Neural progenitor cell (in vitro differentiated cells): ENCODE measurements at regions not wholly inside any gene's neighbourhood (a gene's known extent, or its start where the extent isn't known, plus 50 kb on each side); places are given as distances from the start of the nearest gene placed in this dataset.

Experiments
- EZH2 ChIP-seq: fragments of 200-600 bp; sonication (generic); IDR thresholded peaks from 2 replicates; pipeline ENCODE4 v1.6.1; 2017; ENCODE audit warnings: antibody characterized with exemption, mild to moderate bottlenecking, moderate library complexity
- TF ChIP-seq, protein P1 (sequence below): fragments of 200-600 bp; sonication (generic); IDR thresholded peaks from 2 replicates; pipeline ENCODE4 v1.5.1; 2017; ENCODE audit warnings: antibody characterized with exemption, mild to moderate bottlenecking

DNA sequence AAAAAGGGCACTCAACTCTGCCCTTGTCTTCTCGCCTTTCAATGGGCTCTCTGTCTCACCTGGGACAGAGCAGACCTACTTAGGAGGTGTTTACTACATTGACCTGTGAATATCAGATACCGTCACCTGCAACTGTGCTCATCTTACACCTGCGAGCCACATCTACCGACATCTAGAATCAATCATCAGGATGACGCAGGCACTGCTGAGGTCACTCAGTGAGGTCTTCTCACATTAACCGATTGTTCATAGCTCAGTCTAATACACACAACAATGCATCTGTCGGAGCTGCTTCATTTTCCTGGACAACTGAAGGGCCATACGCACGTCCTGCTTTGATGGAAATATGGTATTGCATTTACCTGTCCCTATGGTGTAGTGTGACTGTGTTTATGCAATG, 211.9 kb downstream of the FGF9 start:
- TF ChIP-seq, protein P1, sequence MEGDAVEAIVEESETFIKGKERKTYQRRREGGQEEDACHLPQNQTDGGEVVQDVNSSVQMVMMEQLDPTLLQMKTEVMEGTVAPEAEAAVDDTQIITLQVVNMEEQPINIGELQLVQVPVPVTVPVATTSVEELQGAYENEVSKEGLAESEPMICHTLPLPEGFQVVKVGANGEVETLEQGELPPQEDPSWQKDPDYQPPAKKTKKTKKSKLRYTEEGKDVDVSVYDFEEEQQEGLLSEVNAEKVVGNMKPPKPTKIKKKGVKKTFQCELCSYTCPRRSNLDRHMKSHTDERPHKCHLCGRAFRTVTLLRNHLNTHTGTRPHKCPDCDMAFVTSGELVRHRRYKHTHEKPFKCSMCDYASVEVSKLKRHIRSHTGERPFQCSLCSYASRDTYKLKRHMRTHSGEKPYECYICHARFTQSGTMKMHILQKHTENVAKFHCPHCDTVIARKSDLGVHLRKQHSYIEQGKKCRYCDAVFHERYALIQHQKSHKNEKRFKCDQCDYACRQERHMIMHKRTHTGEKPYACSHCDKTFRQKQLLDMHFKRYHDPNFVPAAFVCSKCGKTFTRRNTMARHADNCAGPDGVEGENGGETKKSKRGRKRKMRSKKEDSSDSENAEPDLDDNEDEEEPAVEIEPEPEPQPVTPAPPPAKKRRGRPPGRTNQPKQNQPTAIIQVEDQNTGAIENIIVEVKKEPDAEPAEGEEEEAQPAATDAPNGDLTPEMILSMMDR, result no peak
- TF ChIP-seq EZH2, result no peak
